ENCODE measurements at regions not wholly inside any gene's neighbourhood (a gene's known extent, or its start where the extent isn't known, plus 50 kb on each side); places are given as distances from the start of the nearest gene placed in this dataset.

GRCh38 chr9:129280236-129280622 lies 102.2 kb upstream of the IER5L start:
- H3K4me1 ChIP-seq (ENCODE audit: control insufficient read depth, extremely low read depth, insufficient read depth, low read length) = no peaks in the 10 kb centered on the region
- no peak for FAIRE-seq
- H4K20me1 ChIP-seq (replicated peaks; ENCODE audit: control insufficient read depth, extremely low read depth, insufficient read depth, low read length) = no peaks in the 10 kb centered on the region
- BruUV-seq (replicated peaks) = no TSS peak
- no peaks in the 10 kb centered on the region for H3K79me2 ChIP-seq (ENCODE audit: control insufficient read depth, insufficient read depth, low read length)
- TF ChIP-seq GATA2 (IDR thresholded peaks at IDR 0.05; ENCODE audit: insufficient read depth, insufficient read length, low read depth, low read length) = no peak
- no peak for TF ChIP-seq FOS (IDR thresholded peaks at IDR 0.05; ENCODE audit: borderline replicate concordance, insufficient read depth, low read length)
- H3K4me2 ChIP-seq (ENCODE audit: insufficient read depth, low read length) = no peak overlapping the region
- no peak overlapping the region for H2AFZ ChIP-seq (ENCODE audit: low read depth, low read length)
- H3K9me3 ChIP-seq (replicated peaks; ENCODE audit: control insufficient read depth, insufficient read depth, low read length) = no peaks in the 10 kb centered on the region
- H3K9ac ChIP-seq (replicated peaks; ENCODE audit: extremely low read depth, insufficient read depth, low read length) = no peak overlapping the region
- dilution Hi-C loops (cut with MboI; ENCODE audit: extremely low pct_ligation_motif_present, low sequenced_read_pairs) = no loop called here
- H3K36me3 ChIP-seq (ENCODE audit: control insufficient read depth in 2 of 2, extremely low read depth in 1 of 2, insufficient read depth in 2 of 2, low read length in 2 of 2) = no peaks in the 10 kb centered on the region
- no peak overlapping the region for H3K4me3 ChIP-seq (replicated peaks in 1 of 3; ENCODE audit: insufficient read depth in 1 of 3, low read depth in 1 of 3, low read length in 3 of 3)
- peaks cover 0 to 4% of the 10 kb centered on the region in 2 experiments for H3K27me3 ChIP-seq (ENCODE audit: control insufficient read depth in 2 of 2, insufficient read depth in 2 of 2, low read length in 2 of 2)
- intact Hi-C loops (cut with micrococcal nuclease) = no loop called here
- no peaks in the 10 kb centered on the region for H3K9me1 ChIP-seq (replicated peaks; ENCODE audit: control insufficient read depth, extremely low read depth, insufficient read depth, low read length)
- no peak overlapping the region for H3K27ac ChIP-seq (ENCODE audit: insufficient read depth, low read depth, low read length)
- DNase-seq (ENCODE audit: low read depth, low spot score) = no peak
- CTCF ChIA-PET = interaction anchor here (1.4 kb wide), 1 partner anchor 106 kb away, joined by 3 read pairs; no protein-coding TSS in a partner anchor
- POLR2A ChIA-PET = no interaction called here

- DNase-seq (ENCODE audit: low read depth, low spot score) (no peak), FAIRE-seq (no peak)
- peaks cover 0 to 4% of the 10 kb centered on the region in 2 experiments for H3K27me3 ChIP-seq (ENCODE audit: control insufficient read depth in 2 of 2, insufficient read depth in 2 of 2, low read length in 2 of 2)
- H3K36me3 ChIP-seq (ENCODE audit: control insufficient read depth in 2 of 2, extremely low read depth in 1 of 2, insufficient read depth in 2 of 2, low read length in 2 of 2) = no peaks in the 10 kb centered on the region
- no peak overlapping the region for H2AFZ ChIP-seq (ENCODE audit: low read depth, low read length)
- dilution Hi-C loops (cut with MboI; ENCODE audit: extremely low pct_ligation_motif_present, low sequenced_read_pairs) (no loop called here), intact Hi-C loops (cut with micrococcal nuclease) (no loop called here)
- CTCF ChIA-PET = no interaction called here
- H4K20me1 ChIP-seq (replicated peaks; ENCODE audit: control insufficient read depth, extremely low read depth, insufficient read depth, low read length) = no peaks in the 10 kb centered on the region
- H3K9ac ChIP-seq (replicated peaks; ENCODE audit: extremely low read depth, insufficient read depth, low read length) = no peak overlapping the region
- H3K79me2 ChIP-seq (ENCODE audit: control insufficient read depth, insufficient read depth, low read length) = no peaks in the 10 kb centered on the region
- no peaks in the 10 kb centered on the region for H3K9me1 ChIP-seq (replicated peaks; ENCODE audit: control insufficient read depth, extremely low read depth, insufficient read depth, low read length)
- H3K9me3 ChIP-seq (replicated peaks; ENCODE audit: control insufficient read depth, insufficient read depth, low read length) = no peaks in the 10 kb centered on the region
- POLR2A ChIA-PET = interaction anchor here (1.6 kb wide), 1 partner anchor 100 kb away, joined by 3 read pairs; the partner anchor contains the start of gene IER5L
- no peak overlapping the region for H3K4me3 ChIP-seq (replicated peaks in 1 of 3; ENCODE audit: insufficient read depth in 1 of 3, low read depth in 1 of 3, low read length in 3 of 3)
- H3K4me2 ChIP-seq (ENCODE audit: insufficient read depth, low read length) = no peak overlapping the region
- no peak overlapping the region for H3K27ac ChIP-seq (ENCODE audit: insufficient read depth, low read depth, low read length)
- BruUV-seq (replicated peaks) = no TSS peak
- TF ChIP-seq CTCF (IDR thresholded peaks at IDR 0.05; ENCODE audit: extremely low read depth in 1 of 2, insufficient read depth in 1 of 2, low read depth in 1 of 2, low read length in 2 of 2) (no peak), GATA2 (IDR thresholded peaks at IDR 0.05; ENCODE audit: insufficient read depth, insufficient read length, low read depth, low read length) (no peak), JUN (IDR thresholded peaks at IDR 0.05; ENCODE audit: borderline replicate concordance, insufficient read depth, insufficient read length, low read depth) (no peak), POLR2A (IDR thresholded peaks at IDR 0.05; ENCODE audit: low read depth, low read length) (no peak), POLR2AphosphoS5 (IDR thresholded peaks at IDR 0.05; ENCODE audit: insufficient read depth, low read depth, low read length) (no peak), MAX (IDR thresholded peaks at IDR 0.05; ENCODE audit: insufficient read depth, insufficient read length) (no peak), FOS (IDR thresholded peaks at IDR 0.05; ENCODE audit: borderline replicate concordance, insufficient read depth, low read length) (no peak), EZH2 (IDR thresholded peaks at IDR 0.05; ENCODE audit: borderline replicate concordance, low read depth, low read length, severe bottlenecking) (no peak), MYC (IDR thresholded peaks at IDR 0.05; ENCODE audit: low read depth, low read length) (no peak)
- H3K4me1 ChIP-seq (ENCODE audit: control insufficient read depth, extremely low read depth, insufficient read depth, low read length) = no peaks in the 10 kb centered on the region
Measured at GRCh38 chr9:129278391-129279237, 100.6 kb upstream of the IER5L start.

Measured in endothelial cell of umbilical vein (primary cell).